HG03095 (cell line): ENCODE measurements at regions not wholly inside any gene's neighbourhood (a gene's known extent, or its start where the extent isn't known, plus 50 kb on each side); places are given as distances from the start of the nearest gene placed in this dataset.

Experiments used
- ATAC-seq: cut with Tn5 transposase; IDR thresholded peaks from one replicate; pipeline ENCODE4 v1.9.1; 2021; ENCODE audit warnings: moderate library complexity; ENCODE audit not compliant: unreplicated experiment

DNA sequence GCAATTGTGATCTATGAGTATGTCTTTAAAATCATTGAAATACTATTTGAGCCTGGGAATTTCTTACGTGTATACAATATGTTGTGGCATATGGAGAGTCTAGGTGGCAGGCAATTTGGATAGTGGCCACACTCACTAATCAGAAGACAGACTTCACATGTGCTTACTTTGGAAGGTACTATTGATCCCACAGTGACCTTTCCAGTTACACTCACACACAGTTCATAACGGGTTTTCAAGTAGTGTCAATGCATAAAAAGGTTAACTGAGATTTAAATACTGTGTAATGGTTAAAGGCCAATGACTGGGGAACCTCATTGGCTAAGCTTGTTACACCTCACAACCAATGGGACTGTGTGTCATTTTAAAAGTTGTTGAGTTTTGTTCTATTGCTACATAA, 783.2 kb downstream of the RPA4 start:
- no peak for ATAC-seq

DNA sequence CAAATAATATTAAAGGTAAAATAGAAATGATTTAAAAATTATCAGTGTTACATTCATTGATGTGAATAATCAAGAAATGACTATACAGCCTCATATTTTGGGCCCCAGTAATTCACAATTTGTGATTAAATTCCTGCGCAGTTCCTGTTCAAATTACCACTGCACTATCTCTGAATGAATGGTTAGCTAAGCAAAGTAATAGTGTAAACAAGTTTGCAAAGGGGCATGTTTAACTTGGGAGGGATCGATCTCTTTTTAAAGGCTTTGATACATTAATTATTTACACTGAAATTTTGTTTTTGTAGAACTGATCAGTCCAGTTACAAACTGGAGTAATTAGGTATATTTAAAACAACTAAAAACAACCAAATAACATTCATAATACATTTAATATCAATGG, 784.4 kb downstream of the RPA4 start:
- no peak for ATAC-seq

DNA sequence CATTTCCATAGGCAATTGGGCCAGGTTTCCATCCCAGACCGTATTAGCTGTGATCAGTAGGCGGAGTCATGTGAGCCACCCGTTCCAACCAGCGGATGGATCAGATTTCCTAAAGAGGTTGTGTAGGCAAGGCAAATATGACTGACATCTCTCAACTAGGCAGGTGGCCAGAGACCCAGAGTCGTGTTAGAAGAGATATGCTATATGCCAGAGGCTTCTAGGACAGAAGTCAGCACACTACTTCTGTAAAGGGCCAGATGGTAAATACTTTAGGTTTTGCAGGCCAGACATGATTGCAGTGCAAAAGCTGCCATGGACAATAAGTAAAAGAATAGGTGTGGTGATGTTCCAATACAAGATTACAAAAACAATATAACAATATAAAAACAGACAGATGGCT, 788.4 kb downstream of the RPA4 start:
- no peak for ATAC-seq

DNA sequence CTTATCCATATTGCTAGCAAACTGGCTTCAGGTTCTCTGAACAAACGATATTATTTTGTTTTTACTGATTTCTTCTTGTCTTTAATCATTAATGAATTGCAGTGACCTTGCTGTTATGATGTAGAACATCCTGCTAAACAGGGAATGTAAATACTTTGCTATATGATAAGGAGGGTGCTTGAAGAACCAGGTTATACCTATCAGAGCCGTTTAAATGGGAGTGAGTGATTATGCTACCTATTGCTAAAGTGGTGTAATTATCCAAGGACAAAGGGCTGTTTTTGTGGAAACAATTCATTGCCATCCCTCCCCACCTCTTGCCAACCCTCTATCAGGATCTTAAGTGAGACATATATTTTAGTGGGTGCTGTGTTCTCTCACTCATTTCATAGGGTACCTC, 788.9 kb downstream of the RPA4 start:
- ATAC-seq: no peak

DNA sequence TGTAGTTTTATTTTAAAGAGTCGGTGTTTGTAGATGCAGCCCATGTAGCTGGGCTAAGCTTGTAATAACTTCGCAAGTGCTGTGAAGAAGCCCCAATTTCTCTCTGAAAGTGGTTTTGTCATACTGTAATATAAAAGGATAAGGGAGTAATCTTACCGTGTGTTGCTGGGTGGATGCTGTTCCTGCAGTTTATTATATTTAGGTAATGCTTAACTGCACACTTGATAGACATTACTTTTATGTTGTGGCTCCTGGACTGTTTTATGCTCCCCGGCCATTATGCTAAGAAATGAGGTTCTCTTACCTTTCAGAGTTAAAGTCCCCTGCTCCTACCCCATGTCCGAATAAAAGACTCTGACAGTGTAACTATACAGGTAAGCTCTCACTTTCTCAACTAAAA, 789.4 kb downstream of the RPA4 start:
- ATAC-seq: no peak

DNA sequence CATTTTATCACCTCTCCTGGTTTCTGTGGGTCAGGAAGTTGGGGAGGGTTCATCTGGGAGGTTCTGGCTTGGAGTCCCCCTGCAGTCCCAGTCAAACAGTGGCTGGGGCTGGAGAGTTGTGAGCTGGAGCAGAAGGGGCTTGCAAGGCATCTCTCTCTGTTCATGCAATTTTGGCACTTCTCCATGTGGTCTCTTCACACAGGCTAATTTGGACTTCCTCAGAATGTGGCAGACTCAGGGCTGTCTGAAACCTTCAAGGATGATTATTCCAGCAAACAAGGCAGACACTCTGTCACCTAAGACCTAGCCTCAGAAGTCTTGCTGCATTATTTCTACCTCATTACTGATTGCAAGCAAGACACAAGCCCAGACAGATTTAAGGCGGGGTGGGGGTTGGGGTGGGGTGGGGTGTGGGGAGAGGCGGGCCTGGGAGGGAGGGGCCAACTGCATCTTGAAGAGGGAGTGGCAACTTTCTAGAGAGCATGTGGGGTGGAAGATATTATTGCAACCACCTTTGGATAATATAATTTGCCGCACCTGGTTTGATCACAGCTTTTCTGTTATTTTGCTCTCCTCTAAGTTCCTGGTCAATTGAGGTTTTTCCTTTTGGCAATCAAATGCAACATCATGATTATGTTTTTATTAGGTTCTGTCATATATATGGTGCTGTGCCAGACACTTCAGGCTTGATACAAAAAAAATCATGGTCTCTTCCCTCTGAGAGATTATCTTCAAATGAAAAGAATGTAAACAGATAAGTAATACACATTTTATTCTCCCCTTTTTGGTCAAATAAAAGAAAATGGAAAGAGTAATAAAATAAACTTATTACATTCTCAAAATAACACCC, 799.5 kb downstream of the RPA4 start:
- no peak for ATAC-seq

DNA sequence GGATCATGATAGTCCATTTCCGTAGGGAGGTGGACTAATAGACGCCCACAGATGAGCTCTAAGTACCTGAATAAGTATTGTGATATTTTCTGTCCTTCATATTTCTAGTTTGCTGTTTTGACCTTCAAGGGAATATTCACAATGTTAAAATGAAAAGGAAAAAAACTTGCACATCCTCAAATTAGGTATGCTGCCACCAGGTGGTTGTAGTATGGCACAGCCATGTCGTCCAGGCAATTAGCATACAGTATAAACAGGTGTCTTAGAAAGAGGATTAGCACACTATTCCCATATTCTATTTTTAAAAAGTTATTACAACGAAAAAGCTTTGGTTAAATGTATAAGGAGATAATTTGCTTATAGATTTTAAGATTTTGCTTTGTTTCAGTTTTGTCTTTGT, 802.0 kb downstream of the RPA4 start:
- no peak for ATAC-seq

DNA sequence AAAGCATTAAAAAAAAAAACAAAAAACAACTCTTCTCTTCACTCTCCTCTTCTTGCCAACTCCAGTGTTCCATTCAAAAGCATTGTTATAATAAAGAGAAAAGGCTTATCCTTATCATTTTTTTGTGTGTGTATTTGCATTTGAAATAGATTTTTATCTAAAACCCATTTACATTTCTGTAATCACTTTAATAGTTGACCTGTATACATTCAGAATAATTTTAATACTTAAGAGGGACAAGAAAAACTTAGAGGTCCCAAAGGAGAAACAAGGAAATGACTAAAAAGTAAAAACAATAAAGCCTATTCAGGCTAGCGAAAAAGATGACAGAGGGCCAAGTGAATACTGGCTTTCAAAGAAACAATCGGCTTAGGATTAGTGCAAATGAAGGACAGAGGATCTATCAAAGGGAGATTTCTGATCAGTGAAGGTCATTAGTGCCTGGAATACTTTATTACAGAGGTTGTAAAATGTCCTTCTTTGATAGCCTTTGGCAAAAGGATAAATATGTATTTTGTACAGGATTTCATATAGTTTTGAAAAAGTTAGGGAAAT, 808.3 kb downstream of the RPA4 start:
- no peak for ATAC-seq

DNA sequence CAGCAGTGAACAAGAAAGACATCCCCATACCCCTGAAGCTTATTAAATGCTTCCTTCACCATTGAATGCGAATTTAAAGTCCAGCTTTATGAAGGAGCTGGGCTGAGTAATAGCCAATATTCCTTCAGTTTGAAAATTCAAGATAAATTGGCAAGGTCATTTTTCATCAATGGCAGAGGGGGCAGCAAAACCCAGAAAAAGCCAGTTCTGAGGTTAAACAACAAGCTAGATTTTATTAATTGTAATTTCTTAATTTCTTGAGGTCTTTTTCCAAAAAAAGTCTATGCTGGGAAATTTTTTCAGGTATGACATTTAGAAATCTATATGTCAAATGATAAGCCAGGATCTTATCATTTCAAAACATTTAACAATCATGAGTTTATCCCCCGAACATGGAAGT, 808.9 kb downstream of the RPA4 start:
- ATAC-seq: no peak

DNA sequence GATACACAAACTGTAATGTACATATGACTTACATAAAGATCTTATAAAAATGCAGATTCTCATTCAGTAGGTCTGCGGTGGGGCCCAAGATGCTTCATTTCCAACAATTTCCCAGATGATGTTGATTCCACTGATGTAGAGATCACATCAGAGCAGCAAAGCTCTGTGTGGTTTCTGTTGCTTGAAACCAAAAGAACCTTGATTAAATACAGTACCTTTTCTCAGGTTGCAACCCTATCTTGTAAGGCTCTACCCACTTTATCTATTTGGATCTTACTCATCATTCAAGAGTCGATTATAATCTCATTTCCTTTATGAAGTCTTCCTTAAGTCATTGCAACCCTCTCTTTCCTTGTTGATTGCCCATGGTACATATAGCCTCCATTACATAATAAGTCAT, 816.8 kb downstream of the RPA4 start:
- no peak for ATAC-seq

DNA sequence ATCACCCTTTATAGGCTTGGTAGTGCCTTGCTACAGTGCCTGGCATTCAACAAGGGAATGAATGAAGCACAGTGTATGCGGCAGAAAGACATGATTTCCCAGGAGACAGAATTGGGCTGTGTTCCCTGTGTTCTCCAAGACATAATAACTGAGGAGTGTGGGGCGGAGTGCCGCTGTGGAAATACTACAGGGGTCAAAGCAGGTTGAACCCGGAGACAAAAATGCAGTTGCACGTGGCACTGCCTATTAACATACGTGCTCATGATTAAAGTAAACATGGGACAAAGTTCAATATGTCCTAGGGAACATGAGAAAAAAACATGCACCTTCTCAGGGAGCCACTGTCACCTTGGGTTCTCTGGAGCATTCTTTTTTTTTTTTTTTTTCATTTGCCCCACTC, 820.8 kb downstream of the RPA4 start:
- no peak for ATAC-seq

DNA sequence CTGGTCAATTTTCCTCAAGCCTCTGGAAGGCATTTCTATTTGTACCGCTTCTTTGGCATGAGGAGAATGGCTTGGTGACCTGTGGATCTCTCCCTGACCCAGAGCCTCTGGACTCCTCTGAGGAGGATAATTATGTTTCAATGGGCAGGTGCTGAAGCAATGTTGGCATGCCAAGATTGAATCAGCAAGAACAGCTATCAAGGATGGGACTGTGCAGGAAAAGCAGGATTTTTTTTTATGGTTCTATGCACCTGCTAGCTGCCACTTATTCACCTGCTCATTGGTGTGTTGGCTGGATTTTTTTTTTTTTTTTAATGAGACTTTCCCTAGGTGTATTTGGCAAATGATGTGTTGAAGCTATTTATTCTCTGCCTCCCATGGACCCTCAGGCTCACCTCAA, 821.2 kb downstream of the RPA4 start:
- ATAC-seq: no peak

DNA sequence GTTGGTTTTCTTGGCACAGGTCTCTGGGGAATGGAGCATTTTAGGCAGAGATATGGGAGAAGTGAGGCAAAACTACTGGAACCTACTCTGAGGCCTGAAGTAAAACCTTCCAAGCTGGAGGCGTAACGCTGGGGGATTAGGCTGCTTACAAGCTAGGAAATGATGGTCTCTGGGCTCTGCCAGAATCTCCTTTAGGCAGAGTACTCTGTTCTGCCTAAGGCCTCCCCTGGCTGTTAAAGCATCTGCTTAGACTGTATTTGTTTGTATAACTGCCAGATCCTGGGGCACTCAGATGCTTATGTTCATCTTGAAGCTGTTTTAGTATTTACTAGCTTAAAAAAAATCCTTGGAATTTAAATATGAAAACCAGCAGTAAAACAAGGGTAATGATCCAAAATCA, 822.2 kb downstream of the RPA4 start:
- ATAC-seq: no peak

DNA sequence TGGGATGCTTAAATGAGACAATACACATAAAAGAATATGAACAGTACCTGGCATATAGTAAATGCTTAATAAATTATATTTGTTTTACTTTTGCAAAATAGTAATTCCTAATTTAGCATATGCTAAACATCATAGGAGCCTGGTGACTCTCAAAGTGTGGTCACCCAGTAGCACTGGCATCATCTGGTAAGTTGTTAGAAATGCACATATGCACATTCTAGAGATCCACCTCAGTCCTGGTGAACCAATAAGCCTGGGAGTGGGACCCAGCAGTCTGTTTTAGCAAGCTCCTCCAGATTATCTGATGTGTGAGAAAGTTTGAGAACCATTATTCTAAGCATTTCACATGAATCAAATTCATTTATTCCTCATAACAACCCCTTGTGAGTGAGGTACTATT, 830.4 kb downstream of the RPA4 start:
- no peak for ATAC-seq

DNA sequence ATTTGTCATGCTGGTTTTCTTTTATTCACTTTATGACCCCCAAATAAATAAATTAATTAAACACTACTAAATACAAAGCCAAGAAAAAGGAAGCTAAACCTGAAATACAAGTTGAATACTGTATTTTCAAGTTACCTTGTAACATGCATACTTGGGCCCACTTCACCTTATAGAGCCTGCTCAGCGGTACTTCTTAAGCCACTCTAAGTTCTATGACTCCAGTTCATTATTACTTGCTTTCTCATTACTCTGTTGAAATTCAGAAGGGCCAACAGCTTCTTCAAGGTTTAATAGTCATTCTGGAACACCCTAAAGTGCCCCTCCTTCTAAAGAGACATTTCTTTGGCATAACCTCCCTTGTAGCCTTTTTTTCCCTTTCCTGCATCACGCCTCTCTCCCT, 844.5 kb downstream of the RPA4 start:
- ATAC-seq: no peak

DNA sequence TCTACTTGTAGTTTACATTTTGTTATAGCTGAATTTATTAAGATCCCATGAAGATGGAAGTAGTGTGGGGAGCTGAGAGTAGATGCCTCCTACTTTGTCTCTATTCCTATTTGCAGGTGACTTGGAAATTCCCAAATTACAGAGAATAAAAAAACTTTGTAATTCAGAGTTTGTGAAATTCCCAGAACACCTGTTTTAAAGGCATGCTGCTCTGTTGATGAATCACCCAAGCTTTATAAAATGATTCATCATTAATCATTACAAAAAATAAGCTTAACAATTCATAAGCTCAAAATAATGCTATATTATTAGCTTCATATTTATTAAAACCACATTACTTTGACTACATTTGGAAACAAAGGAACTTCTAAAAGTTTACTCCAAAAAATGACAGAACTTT, 856.3 kb downstream of the RPA4 start:
- ATAC-seq: no peak

DNA sequence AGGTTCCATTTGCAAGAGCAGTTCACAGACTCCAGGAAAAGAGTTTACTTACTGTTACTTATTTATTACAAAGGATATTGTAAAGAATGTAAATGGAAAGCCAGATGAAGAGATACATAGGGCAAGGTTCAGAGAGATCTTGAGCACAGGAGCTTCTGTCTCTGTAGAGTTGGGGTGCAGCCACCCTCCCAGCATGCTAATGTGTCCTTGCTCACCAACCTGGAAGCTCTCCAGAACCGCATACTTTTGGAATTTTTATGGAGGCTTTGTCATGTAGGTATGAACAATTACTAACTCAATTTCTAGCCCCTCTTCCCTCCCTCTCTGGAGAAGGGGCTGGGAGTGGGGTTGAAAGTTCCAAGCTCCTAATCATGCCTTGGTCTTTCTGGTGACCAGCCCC, 857.2 kb downstream of the RPA4 start:
- no peak for ATAC-seq

DNA sequence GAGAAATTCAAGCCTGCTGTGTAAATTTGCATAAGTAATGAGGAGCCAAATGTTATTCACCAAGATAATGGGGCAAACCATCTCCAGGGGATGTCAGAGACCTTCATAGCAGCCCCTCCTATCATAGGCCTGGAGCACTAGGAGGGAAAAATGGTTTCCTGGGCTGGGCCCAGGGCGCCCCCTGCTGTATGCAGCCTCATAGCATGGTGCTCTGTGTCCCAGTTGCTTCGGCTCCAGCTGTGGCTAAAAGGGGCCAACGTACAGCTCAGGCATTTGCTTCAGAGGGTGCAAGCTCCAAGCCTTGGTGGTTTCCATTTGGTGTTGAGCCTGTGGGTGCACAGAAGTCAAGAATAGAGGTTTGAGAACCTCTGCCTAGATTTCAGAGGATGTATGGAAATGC, 859.3 kb downstream of the RPA4 start:
- ATAC-seq: no peak

DNA sequence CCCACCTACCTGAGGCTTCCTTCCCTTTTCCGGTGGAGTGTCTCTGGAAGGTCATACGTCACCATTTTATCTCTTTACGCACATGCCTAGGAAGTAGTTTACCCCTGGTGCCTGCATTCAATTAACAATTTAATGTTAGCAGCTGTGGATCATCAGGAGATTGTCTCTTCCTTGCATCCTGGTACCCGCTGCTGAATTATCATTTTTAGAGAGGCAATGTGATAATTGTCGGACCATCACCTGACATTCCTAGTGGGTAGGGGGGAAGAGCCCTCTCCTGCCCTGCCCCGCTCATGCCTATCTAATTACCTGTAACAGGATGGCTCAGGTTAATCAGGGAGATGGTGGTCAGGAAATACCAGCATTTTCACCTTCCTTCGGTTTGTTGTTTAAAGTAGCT, 863.6 kb downstream of the RPA4 start:
- no peak for ATAC-seq

DNA sequence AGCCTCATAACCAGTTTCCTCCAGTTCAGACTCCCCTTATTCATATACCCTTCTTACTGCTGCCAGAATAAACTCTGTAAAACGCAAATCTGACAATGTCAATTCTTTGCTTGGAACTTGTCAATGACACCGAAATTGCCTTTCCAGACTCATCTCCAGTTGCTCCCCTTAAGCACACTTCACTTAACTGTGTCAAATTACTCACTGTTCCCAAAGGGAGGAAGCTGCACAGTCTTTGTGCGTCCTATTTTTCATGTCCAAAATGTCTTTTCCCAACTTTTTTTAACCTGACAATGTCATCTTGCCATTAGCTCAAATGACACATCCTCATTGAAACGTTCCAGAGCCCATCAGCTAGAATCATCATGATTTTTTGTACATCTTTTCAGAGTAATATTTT, 867.3 kb downstream of the RPA4 start:
- ATAC-seq: no peak

DNA sequence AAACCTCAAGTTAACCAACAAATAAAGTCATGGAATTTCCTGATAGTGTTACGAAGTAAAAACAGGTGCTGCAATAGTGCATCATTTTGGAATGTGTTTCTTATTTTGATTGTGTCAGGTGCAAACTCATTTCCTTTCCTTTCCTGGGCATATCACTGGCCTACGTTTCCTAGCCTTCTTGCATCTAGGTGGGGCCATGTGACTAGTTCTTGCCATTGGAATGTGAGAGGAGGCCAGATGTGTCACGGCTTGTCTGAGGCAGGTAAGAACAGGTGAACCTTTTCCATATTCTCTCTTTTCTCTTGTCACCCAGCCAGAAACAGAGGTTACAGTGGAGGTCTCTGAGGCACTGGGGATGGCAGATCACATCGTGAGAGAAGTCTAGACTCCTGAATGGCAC, 868.0 kb downstream of the RPA4 start:
- ATAC-seq: no peak

DNA sequence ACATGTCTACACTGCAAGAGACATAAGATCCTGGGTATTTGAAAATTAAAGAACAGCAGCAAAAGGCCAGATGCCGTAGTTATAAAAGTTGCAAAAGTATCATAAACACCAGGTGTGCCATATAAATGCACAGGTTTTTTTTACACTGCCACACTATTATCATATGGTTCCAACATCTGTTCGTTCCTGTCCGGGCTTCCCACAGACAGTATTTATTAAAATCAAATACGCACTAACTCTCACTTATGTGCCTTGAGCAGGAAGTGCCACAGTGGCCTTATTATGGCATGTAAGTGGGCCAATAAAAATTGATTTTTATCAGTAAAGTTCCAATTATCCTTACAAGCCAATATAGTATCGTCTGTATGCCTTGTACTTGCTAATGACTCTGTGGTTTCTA, 873.2 kb downstream of the RPA4 start:
- ATAC-seq: no peak

DNA sequence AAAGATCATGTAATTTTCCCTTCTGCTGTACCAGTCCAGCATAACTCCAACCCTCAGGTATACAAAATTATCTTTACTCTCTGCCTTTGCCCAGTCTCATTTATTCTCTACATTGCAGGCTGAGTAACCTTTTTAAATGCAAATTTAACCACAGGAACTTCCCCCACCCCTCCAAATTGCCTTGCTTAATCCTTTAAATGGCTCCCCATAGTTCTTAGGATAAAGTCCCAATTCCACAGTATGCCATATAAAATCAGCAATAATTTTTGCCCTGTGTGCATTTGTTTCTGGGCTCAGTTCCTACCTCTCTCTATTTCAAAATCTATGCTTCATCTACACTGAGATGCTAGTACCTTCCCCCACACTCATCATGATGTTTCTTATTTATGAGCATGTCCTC, 879.7 kb downstream of the RPA4 start:
- ATAC-seq: no peak
